COLO668 (cell line): ENCODE measurements at regions not wholly inside any gene's neighbourhood (a gene's known extent, or its start where the extent isn't known, plus 50 kb on each side); places are given as distances from the start of the nearest gene placed in this dataset.
A peak's percentile ranks its signal among the peaks of the same experiment; 100 is the strongest.

ENCODE experiments used
- DNase-seq: peaks from one replicate; lab custom pipeline; 2025; ENCODE audit not compliant: unreplicated experiment; lab: John Stamatoyannopoulos, UW

DNA sequence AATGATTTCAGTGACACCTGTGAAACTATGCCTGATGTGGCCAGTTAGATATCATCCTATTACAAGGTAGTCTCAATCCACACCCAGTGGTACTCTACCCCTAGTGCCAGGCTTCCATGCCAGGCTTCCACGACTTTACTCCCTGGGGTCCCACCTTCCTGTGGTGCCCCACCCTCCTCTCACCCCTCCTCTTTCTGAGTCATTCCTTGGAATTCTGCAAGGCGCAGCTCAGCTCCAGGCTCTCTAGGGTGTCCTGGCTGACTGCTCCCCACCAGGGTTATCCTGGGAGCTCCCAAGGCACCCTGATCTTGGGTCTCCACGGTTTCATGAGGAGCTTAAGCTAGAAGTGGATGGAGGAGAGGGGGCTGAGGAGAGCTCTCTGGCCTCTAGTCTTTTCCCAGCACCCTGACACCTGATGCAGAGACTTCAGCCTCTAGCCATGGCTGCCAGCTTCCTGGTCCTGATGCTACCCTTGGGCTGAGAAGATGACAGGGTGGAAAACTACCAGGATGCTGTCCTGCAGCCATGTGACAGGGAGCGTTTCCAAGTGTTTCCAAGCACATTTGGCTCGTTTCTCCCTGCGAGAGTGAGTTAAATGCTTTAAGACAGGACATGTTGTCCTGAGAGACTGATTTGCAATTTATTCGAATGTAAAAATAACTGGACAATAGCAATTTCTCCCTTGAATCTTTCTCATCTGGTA, 1461.2 kb downstream of the TBC1D22A start:
- DNase-seq: no peak

DNA sequence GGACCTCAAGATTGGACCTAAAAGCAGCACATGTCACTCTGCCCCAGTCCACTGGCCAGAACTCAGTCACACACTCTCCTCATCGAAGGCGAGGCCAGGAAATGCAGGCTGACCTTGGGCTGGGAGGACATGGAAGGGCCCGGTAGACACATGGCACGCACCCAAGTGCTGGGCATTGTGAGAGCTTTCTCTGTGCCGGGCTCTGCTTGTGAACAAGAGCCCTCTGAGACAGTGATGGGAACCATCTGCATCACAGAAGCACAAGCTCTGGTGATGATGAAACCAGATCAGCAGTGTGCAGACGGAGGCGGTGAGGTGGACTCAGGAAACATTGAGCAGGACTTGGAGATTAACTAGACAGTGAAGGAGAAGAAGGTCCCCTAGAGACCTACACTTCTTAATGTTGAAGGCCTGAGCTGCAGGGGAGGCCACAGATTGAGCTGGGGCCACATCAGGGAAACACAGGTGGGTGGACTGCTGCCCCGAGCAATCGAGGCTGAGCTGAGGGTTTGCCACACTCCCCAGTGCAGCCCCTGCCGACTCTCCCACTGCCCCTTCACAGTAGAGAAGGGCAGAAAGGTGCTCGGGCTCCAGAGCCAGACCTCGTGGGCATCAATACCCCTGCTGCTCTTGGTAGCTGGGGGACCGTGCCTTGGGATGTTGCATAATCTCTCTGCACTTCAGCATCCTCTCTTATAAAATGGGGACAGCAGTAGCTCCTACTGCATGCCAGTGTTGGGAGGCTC, 1460.5 kb downstream of the TBC1D22A start:
- DNase-seq: no peak

DNA sequence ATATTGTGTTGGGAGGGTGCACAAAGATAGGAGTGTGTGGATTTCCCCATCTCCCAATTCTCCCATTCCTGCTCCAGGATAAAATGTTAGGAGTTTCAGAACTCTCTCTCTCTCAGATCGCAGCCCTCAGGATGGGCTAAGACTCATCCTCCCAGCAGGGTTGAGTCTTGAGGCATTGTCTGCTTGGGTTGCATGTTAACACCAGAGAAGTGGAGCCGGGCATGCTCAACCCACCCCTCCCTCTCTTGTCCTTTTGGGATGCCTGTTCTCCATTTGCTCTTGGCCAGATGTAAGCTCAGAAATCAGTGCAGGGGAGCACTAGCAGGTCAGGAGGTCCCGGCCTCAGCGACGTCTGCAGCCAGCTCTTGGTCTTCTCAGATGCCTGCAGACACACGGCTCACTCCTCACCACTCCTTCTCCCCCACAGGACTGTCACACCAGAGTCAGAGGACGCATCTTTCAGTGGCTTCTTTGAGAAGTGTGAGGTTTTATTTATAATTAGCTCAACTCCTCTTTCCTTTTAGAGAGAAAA, 1456.5 kb downstream of the TBC1D22A start:
- DNase-seq: no peak

DNA sequence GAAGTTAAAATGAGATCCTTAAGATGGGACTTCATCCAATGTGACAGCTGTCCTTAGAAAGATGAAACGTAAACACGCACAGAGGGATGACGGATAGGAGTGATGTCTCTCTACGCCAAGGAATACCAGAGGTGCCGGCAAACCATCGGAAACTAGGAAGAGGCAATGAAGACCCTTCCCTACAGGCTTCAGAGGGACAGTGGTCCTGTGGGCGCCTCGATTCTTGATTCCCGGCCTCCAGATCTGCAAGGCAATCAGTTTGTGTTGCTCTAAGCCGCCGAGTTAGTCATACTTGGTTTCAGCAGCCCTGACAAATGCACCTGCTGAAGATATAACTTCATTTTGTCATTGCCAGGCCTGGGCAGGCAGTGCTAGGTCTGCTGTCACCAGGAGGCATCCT, 1455.1 kb downstream of the TBC1D22A start:
- DNase-seq: no peak

DNA sequence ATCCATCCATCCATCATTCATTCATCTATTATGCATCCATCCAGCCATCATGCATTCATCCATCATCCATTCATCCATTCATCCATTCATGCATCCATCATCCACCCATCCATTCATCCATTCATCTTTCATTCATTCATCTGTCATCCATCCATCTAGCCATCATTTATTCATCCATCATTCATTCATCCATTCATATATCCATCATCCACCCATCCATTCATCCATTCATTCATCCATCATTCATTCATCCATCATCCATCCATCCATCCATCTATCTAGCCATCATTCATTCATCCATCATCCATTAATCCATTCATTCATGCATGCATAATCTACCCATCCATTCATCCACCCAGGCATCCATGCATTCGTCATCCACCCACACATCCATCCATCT, 1450.3 kb downstream of the TBC1D22A start:
- DNase-seq: no peak

DNA sequence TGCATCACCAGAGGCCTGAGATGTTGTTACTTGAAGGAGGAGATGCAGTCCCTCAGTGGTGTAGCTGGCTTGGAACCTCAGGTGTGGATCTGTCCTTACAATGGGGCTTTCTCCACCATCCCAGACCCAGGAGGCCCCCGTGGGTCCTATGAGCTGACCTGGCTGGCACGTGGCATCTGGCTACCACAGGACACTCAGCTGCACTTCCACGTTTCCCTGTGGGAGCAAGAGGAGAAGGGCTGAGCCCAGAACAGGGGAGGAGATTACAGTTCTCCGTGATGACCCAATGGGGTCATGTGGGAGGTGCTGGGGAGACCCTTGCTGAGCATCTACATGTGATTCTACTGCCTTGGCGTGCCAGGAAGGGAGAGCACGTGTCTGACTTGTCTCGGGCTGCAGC, 1448.4 kb downstream of the TBC1D22A start:
- DNase-seq: no peak

DNA sequence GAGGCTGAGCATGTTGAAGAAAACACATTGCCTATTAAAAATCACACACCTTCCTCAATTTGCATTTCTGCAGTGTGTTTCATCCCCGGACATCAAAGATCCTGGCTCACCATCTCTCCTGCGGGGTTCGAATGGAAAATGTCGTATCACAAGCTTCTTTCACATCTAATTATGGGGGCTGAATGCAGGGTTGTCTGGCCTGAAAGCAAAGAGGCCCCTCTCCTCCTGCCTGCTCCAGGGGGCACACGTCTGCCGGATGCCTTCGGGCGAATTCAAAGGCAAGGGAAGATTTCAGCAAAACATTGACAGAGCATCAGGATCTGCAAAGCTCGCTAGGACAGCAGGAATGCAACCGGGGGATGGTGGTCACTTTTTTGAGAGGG, 1447.7 kb downstream of the TBC1D22A start:
- no peak for DNase-seq

DNA sequence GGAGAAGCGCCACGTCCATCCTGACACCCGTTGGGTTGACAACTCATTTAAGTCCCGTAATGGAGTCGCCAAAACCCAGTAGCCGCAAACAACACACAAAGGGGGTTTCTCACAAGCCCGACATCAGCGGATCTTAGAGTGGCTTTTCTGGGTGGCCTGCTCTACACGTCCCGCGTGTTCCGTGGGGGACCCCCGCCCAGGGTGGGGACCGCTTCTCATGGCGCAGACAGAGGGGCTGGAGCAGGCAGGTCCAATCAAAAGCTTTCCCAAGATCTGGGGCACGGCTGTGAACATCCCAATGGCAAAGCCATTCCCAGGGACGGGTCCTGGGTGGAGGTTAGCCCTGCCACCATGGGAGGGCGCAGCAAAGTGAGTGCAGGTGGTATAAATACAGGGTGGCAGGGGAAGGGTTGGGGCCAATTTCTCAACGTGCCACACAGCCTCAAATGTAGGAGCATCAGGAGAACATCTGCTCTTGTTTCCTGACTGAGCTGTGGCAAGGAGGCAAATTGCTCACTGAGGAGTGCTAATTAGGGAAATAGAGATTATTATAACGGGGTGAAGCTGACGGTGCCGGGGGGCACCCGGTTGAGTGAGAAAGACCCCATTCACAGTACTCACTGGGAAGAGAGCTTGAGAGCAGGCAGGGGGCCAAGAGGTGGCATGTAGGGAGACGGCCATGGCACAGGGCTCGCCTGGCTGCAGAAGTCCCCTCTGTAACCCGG, 1447.2 kb downstream of the TBC1D22A start:
- DNase-seq: no peak

DNA sequence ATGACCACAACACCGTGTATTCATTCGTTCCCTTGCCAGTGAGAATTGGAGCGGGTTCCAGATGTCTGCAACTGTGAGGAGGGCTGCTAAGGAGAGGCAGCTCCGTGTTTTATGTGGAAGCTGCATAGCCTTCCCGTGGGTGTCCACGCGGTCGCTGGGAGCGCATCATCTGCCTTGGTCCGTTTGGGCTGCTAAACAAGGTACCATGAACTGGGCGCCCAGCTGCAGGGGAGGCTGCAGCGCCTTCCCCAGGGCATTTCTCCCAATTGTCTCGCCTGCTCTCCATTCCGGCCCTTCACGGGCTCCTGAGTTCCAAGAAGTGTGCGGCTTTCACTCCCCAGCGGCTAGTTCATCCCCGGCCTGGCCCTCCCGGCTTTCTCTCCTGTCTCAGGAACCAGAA, 1446.4 kb downstream of the TBC1D22A start:
- DNase-seq: no peak

DNA sequence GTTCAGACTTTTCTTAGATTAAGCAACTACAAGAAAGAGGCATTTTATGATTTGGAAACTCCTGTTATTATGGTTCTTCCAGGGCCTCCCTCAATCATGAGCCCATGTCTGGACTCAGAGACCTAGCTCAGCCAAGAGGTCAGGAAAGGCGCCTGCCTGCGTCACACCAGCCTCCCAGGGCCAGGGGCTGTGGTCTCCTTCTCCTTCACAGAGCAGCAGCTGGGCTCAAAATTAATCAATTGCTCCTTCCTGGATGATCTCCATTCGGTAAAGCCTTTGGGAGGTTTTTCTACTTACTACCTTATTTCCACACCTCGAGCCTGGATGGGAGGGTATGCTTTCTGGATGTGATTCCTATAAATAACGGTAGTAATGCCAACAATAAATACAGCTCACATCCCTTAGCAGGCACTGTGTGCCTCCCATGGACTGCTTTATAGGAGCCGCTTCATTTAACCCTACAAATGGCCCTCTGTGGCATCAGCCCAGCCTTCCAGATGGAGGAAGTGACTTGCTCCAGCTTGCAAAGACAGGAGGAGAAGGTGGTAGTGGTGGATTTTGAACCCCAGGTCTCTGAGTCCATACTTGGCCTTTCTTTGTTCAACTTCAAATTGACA, 1445.6 kb downstream of the TBC1D22A start:
- DNase-seq: no peak

DNA sequence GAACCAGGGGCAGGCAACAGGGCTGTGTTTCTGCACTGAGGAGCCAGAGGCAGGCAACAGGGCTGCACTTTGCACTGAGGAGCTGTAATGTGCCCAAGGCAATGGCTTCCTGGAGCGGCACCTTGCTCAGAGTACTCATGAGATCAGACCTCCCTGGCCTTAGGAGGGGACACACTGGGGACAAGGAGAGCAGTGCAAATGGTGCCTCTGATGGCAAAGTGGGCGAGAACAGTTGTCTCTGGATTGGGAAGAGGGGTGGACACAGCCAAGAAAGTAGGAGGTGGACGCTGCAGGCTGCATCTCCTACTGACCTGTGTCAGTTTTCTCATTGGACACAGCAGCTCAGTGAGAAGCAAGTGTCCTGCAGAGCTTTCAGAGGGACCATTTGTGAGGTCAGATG, 1443.3 kb downstream of the TBC1D22A start:
- DNase-seq: no peak

DNA sequence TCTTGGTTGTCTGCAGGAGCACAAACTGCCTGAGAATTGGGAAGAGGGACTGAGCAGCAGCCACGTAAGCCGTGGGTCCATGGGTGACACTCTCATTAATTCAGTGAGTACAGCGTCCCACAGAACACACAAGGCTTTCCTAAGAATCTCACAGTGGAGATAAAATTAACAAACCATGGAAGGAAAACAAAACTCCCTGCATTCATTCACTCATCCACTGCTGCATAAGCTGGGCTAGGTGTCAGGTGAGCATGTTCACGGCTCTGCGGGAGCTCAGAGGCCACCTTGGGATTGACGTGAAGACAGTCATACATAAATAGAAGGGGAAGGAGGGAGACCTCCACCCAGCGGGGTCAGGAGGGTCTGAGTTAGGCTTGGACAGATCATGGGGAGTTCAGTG, 1442.7 kb downstream of the TBC1D22A start:
- DNase-seq: no peak

DNA sequence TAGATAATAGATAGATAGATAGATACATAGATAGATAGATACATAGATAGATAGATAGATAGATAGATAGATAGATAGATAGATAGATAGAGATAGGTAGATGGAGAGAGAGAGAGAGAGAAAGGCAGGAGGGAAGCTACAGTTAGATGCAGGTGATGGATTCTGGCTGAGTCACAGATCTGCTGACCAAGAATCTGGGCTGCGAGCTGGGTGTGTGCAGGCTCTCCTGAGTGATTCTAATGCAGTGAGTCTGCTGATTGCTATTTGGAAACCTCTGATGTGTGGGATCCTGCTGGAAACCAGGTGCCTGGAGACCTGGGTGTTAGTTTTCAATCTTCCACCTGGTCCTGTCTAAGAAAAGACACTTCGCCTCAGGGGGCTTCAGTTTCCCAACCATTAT, 1441.8 kb downstream of the TBC1D22A start:
- no peak for DNase-seq

DNA sequence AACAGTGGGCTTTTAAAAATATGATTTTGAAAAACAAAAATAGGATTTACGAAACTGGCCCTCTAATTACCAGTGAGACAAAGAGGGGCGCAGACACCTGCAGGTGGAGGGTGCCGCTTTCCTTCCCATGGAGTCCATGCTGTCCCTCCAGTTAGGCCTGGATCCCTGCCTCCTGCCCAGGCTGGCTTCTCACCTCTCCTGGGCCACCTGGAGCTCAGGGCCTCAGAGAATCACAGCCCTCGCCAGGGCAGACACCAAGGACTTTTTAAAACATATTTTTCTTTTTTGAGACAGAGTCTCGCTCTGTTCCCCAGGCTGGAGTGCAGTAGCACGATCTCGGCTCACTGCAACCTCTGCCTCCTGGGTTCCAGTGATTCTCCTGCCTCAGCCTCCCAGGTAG, 1437.2 kb downstream of the TBC1D22A start:
- no peak for DNase-seq

DNA sequence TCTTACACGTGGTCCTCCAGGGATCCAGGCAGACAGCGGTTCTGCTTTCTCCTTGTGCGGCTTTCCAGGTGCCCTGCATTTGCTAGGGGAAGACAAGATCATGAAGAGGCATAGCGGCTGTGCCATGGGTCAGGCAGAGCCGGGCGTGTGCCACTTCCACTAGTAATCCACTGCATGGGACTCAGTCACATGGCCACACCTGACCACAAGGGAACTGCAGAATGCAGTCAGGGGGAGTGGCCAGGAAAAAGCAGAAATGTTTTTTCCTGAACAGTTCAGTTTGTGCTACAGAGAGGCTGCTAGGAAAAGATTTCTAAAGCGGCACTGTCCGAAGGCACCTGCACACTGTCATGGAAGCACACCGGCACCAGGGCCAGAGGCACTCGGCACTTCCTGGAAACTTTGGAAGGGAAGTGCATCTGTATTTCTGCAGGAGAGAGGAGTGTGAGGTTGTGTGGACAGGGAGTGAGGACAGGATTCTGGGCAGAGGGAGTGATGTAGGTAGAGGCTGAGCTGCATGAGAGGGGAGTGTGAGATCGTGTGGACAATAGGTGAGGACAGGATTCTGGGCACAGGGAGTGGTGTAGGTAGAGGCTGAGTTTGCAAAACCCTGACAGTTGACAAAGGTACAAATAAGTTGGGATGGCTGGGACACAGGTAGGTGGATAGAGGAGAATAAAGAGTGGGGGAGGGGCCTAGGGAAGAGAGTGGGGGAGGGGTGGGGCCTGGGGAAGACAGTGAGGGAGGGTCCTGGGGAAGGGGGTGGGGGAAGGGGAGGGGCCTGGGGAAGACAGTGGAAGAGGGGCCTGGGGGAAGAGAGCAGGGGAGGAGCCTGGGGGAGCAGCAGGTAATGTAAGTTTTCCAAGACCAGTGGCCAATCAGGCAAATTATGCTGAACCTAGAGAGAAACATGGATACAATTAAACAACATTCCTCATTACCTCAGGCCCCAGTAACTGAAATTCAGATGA, 1436.3 kb downstream of the TBC1D22A start:
- DNase-seq: no peak

DNA sequence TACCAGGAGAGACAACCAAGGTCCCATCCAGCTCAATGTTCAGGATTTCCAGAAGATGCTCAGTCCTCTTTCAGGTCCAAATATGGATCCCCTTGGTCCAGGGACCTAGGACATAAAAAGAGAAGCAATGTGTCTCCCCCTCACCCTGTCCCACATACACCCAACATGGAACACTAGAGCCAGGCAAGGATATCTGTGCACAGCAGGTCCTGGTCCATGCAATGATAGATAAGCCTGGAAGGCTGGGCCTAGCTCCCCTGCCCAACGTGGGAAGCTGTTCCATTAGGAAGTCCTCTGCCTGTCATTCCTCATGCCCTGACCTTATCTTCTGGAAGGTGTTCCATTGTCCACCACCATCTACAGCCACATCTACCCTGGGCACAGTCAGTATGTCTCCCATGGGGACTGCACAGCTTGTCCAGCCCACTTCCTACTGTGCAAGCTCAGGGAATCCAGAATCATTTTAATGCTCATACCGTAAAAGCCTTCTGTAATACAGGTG, 1434.8 kb downstream of the TBC1D22A start:
- no peak for DNase-seq

DNA sequence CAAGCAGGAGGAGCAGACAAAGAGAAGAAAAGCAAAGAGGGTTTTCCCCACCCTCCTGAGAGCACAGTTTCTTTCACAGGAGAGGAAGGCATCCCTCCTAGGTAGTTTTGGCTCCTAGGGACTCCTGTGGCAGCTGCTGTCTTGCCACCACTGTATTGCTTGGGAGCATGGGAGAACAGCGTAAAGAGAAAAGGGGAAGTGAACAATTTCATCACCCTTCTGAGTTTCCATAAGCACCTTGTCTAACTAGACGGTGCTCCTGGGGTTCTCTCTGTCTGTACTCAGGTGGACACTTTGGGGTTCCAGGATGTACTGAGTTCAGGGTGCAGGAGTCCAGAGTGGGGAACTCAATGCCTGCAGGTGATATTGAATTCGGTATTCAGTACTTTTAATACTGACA, 1430.5 kb downstream of the TBC1D22A start:
- DNase-seq: no peak

DNA sequence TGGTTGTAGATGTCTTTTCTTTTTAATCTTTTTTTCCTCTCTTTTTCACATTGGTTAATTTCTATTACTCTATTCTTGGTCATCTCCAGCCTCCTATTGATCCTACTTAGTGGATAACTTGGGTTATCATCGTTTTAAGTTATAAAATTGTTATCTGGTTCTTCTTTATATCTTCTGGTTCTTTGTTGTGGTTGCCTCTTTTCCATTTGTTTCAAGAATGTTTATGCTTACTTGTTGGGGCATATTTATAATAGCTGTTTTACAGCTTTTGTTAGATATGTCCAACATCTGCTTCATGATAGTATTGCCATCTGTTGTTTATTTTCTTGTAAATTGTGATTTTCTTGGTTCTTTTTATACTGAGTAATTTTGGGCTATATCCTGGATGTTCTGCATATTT, 1429.6 kb downstream of the TBC1D22A start:
- no peak for DNase-seq

DNA sequence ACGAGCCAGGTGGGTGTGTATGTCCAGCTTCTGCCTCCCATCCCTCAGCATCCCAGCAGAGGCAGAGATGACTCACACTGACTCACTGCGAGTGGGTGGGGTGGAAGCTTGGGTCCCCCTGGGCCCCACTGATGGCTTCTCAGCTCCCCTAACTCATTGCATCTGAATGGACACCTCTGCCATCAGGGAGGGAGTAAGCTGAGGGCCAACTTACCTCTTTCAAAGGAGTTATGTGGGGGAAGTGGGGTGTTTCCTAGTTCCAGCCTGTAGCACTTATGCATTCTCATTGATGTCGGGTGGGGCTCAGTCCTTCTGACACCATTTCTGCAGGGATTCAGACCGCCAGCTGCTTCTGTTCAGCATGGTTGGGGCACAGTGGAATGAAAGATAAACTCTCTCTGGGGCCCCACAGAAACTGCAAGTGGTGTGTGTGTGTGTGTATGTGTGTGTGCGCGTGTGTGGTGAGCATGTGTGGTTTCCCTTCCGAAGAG, 1425.8 kb downstream of the TBC1D22A start:
- DNase-seq: peak; percentile 71

DNA sequence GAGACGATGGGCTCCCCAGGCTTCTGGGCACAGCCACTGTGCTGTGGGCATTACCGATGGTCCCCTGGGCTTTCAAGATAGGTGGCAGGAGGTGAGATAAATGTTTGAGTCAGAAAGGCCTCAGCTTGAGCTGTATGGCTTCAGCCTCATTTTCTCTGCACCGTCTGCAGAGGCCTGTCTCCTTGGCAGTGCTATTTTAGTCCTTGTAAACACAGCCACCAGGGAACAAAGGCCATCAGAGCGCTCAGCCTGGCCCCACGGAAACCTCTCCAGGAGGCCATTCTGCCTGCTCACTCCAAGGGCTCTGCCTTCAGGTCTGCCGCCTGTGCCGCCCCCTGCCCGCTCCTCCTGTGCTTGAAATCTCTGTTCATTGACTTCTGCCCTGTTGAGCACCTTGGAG, 1424.9 kb downstream of the TBC1D22A start:
- DNase-seq: peak; percentile 57
